ENCODE measurements at regions not wholly inside any gene's neighbourhood (a gene's known extent, or its start where the extent isn't known, plus 50 kb on each side); places are given as distances from the start of the nearest gene placed in this dataset.
"Not testable (repeated sequence)": the region's sequence is repeated elsewhere in the genome, so short reads cannot be mapped to it uniquely, and the experiment has no call there.

- Histone ChIP-seq H3K4me3 (no peak overlapping the region), H3K4me1 (ENCODE audit: low read depth) (no peaks in the 10 kb centered on the region), H3K9me3 (no peaks in the 10 kb centered on the region), H3K36me3 (ENCODE audit: low read depth) (no peaks in the 10 kb centered on the region)
- ATAC-seq (no peak), DNase-seq (no peak)
- intact Hi-C loops (cut with DNase I, micrococcal nuclease), result no loop called here
- no peak for TF ChIP-seq CTCF (IDR thresholded peaks at IDR 0.05)
These were observed 578.7 kb downstream of the GLRX3 start for GRCh38 chr10:130714742-130715467.

GRCh38 chr10:130715686-130716670, 579.8 kb downstream of the GLRX3 start:
- peak; percentile 25 for ATAC-seq
- intact Hi-C loops (cut with DNase I, micrococcal nuclease), result no loop called here
- no peaks in the 10 kb centered on the region for H3K36me3 ChIP-seq (ENCODE audit: low read depth)

GRCh38 chr10:130717083-130717482, 580.9 kb downstream of the GLRX3 start:
- intact Hi-C loops (cut with DNase I, micrococcal nuclease), result no loop called here
- no peaks in the 10 kb centered on the region for H3K4me1 ChIP-seq (ENCODE audit: low read depth)
- no peak for TF ChIP-seq CTCF (IDR thresholded peaks at IDR 0.05)
- no peak for ATAC-seq
- no peaks in the 10 kb centered on the region for H3K9me3 ChIP-seq
- no peaks in the 10 kb centered on the region for H3K36me3 ChIP-seq (ENCODE audit: low read depth)
- H3K4me3 ChIP-seq, result no peak overlapping the region
- no peak for DNase-seq

More at GRCh38 chr10:130715686-130716670, 579.8 kb downstream of the GLRX3 start:
- Histone ChIP-seq H3K4me3 (no peak overlapping the region), H3K4me1 (ENCODE audit: low read depth) (no peaks in the 10 kb centered on the region), H3K9me3 (no peaks in the 10 kb centered on the region)
- no peak for DNase-seq
- no peak for TF ChIP-seq CTCF (IDR thresholded peaks at IDR 0.05)

- H3K4me3 ChIP-seq; H3K9me3 ChIP-seq; H3K4me1 ChIP-seq (ENCODE audit: low read depth); intact Hi-C loops (cut with DNase I, micrococcal nuclease); DNase-seq; H3K36me3 ChIP-seq (ENCODE audit: low read depth); ATAC-seq: not testable (repeated sequence)
These were observed 582.7 kb downstream of the GLRX3 start for GRCh38 chr10:130718744-130719447.

GRCh38 chr10:130719448-130719752, 583.2 kb downstream of the GLRX3 start:
- TF ChIP-seq CTCF (IDR thresholded peaks at IDR 0.05), result no peak
- Histone ChIP-seq H3K4me1 (ENCODE audit: low read depth) (no peaks in the 10 kb centered on the region), H3K9me3 (no peaks in the 10 kb centered on the region), H3K36me3 (ENCODE audit: low read depth) (no peaks in the 10 kb centered on the region), H3K4me3 (no peak overlapping the region)
- intact Hi-C loops (cut with DNase I, micrococcal nuclease), result no loop called here
- no peak for DNase-seq
- no peak for ATAC-seq
